SK-N-SH (cell line): ENCODE measurements at regions not wholly inside any gene's neighbourhood (a gene's known extent, or its start where the extent isn't known, plus 50 kb on each side); places are given as distances from the start of the nearest gene placed in this dataset.

Experiments
- CTCF ChIA-PET: fragments of 300-600, 350-600 bp; formaldehyde crosslinking; extraction: SDS; loops from one replicate; lab custom pipeline; 2021; lab: Yijun Ruan, JAX
- POLR2A ChIA-PET: fragments of 350-600 bp; sonication (Branson Sonifier 250); formaldehyde crosslinking; extraction: SDS; loops from one replicate; lab custom pipeline; 2020; ENCODE audit warnings: antibody characterized with exemption, inconsistent platforms; lab: Yijun Ruan, JAX
- DNase-seq: peaks from one replicate; pipeline ENCODE4 v3.0.0; 2012
- H2AFZ ChIP-seq: fragments of 200-600 bp; sonication (generic); 2 replicates; pipeline ENCODE4 v1.8.1; 2016; ENCODE audit warnings: antibody characterized with exemption, mild to moderate bottlenecking, low read depth
- H3F3A ChIP-seq: fragments of 200-600 bp; sonication (generic); replicated peaks from 2 replicates; pipeline ENCODE3; 2016; ENCODE audit warnings: antibody characterized with exemption, mild to moderate bottlenecking; ENCODE audit not compliant: insufficient read depth
- H3K27ac ChIP-seq, 2 experiments: fragments of 200-500 bp in 1 of 2; fragments of 200-600 bp in 1 of 2; sonication (Bioruptor generic) in 1 of 2; sonication (generic), shearing (Covaris generic) in 1 of 2; 2 replicates each; pipeline versions ENCODE4 v1.5.1 to v1.6.1; 2014 to 2016; ENCODE audit warnings: low read depth in 2 of 2, inconsistent platforms in 1 of 2, low read length in 1 of 2, mild to moderate bottlenecking in 1 of 2, mixed read lengths in 1 of 2
- H3K27me3 ChIP-seq: fragments of 200-600 bp; sonication (generic), shearing (Covaris generic); 2 replicates; pipeline ENCODE4 v1.6.1; 2016; ENCODE audit warnings: mixed run types; ENCODE audit not compliant: insufficient read depth
- H3K36me3 ChIP-seq, 2 experiments: fragments of 200-500 bp in 1 of 2; fragments of 200-600 bp in 1 of 2; sonication (Bioruptor generic) in 1 of 2; sonication (generic) in 1 of 2; replicated peaks in 1 of 2; 2 replicates each; pipeline versions ENCODE3 to v1.5.1; 2014 to 2016; ENCODE audit warnings: low read length in 1 of 2, mild to moderate bottlenecking in 1 of 2; ENCODE audit not compliant: insufficient read depth in 2 of 2, control insufficient read depth in 1 of 2
- H3K4me1 ChIP-seq, 2 experiments: fragments of 200-500 bp in 1 of 2; fragments of 200-600 bp in 1 of 2; sonication (Bioruptor generic) in 1 of 2; sonication (generic), shearing (Covaris generic) in 1 of 2; 2 replicates each; pipeline versions ENCODE4 v1.5.1 to v1.6.1; 2014 to 2016; ENCODE audit warnings: low read depth in 1 of 2, low read length in 1 of 2, mixed run types in 1 of 2; ENCODE audit not compliant: insufficient read depth in 2 of 2, control insufficient read depth in 1 of 2
- H3K4me2 ChIP-seq: fragments of 200-600 bp; sonication (generic), shearing (Covaris generic); 2 replicates; pipeline ENCODE4 v1.6.1; 2017; ENCODE audit warnings: mixed run types
- H3K4me3 ChIP-seq, 2 experiments: fragments of 200-500 bp in 1 of 2; fragments of 200-600 bp in 1 of 2; sonication (Bioruptor generic) in 1 of 2; sonication (generic), shearing (Covaris generic) in 1 of 2; 2 replicates each; pipeline versions ENCODE4 v1.5.1 to v1.8.1; 2014 to 2016; ENCODE audit warnings: low read depth in 2 of 2, inconsistent platforms in 1 of 2, low read length in 1 of 2, mild to moderate bottlenecking in 1 of 2, mixed read lengths in 1 of 2, moderate library complexity in 1 of 2
- H3K79me2 ChIP-seq: fragments of 200-600 bp; sonication (generic); 2 replicates; pipeline ENCODE4 v1.8.1; 2017; ENCODE audit warnings: mild to moderate bottlenecking; ENCODE audit not compliant: insufficient read depth
- H3K9ac ChIP-seq: fragments of 200-600 bp; sonication (generic); 2 replicates; pipeline ENCODE4 v1.6.1; 2017; ENCODE audit warnings: mixed run types
- H3K9me2 ChIP-seq: fragments of 200-600 bp; sonication (generic); 2 replicates; pipeline ENCODE4 v1.6.1; 2017; ENCODE audit warnings: mixed run types
- H3K9me3 ChIP-seq: fragments of 200-600 bp; sonication (generic); 2 replicates; pipeline ENCODE4 v1.6.1; 2017; ENCODE audit warnings: mixed run types, mild to moderate bottlenecking, moderate library complexity
- H4K20me1 ChIP-seq: fragments of 200-600 bp; sonication (generic); 2 replicates; pipeline ENCODE4 v1.6.1; 2017; ENCODE audit warnings: mild to moderate bottlenecking, mixed run types; ENCODE audit not compliant: insufficient read depth
- CTCF ChIP-seq: fragments of 200-600 bp; sonication (generic); IDR thresholded peaks from 2 replicates; pipeline ENCODE4 v1.6.1; 2017; ENCODE audit warnings: antibody characterized with exemption, mild to moderate bottlenecking, moderate library complexity
- EP300 ChIP-seq, 2 experiments: IDR thresholded peaks; 2 replicates each; pipeline versions ENCODE4 v1.4.0 to v1.6.1; 2012; ENCODE audit warnings: borderline replicate concordance in 1 of 2, low read depth in 1 of 2, low read length in 1 of 2
- FOSL2 ChIP-seq: IDR thresholded peaks from 2 replicates; pipeline ENCODE4 v1.4.0; 2012; ENCODE audit warnings: low read depth, mild to moderate bottlenecking, moderate library complexity, borderline replicate concordance
- GABPA ChIP-seq: IDR thresholded peaks from 2 replicates; pipeline ENCODE4 v1.4.0; 2012; ENCODE audit warnings: low read depth, mild to moderate bottlenecking
- MXI1 ChIP-seq: IDR thresholded peaks from 2 replicates; pipeline ENCODE4 v1.6.1; 2012; ENCODE audit warnings: mild to moderate bottlenecking, low read depth, low read length, improper control_type of control experiment
- POLR2AphosphoS5 ChIP-seq: IDR thresholded peaks from 2 replicates; pipeline ENCODE4 v1.6.1; 2012; ENCODE audit warnings: low read depth, low read length
- REST ChIP-seq: IDR thresholded peaks from 2 replicates; pipeline ENCODE4 v1.6.1; 2012; ENCODE audit warnings: mild to moderate bottlenecking, low read depth, low read length, moderate library complexity
- SIN3A ChIP-seq: IDR thresholded peaks from 2 replicates; pipeline ENCODE4 v1.6.1; 2012; ENCODE audit warnings: low read depth, mild to moderate bottlenecking, low read length, moderate library complexity, borderline replicate concordance
- SMC3 ChIP-seq: IDR thresholded peaks from 2 replicates; pipeline ENCODE4 v1.6.1; 2012; ENCODE audit warnings: low read depth, low read length, improper control_type of control experiment
- TAF1 ChIP-seq: IDR thresholded peaks from 2 replicates; pipeline ENCODE4 v1.6.1; 2012; ENCODE audit warnings: low read depth, mild to moderate bottlenecking, low read length, moderate library complexity, borderline replicate concordance
- TCF12 ChIP-seq: IDR thresholded peaks from 2 replicates; pipeline ENCODE4 v1.4.0; 2012
- ZBTB33 ChIP-seq: IDR thresholded peaks from 2 replicates; pipeline ENCODE4 v1.4.0; 2012; ENCODE audit warnings: low read depth, borderline replicate concordance
- WGBS: methylation state at CpG from one replicate; pipeline ENCODE4 v1.1.6; 2017; ENCODE audit warnings: low lambda C conversion rate; 5-methylcytosine and 5-hydroxymethylcytosine counted together
- TF ChIP-seq, protein P1 (sequence below): fragments of 150-350 bp; IDR thresholded peaks from 2 replicates; pipeline ENCODE4 v1.6.1; 2016; ENCODE audit warnings: mild to moderate bottlenecking, low read depth, low read length
- TF ChIP-seq, protein P2 (sequence below): IDR thresholded peaks from 2 replicates; pipeline ENCODE4 v1.4.0; 2012; ENCODE audit warnings: low read depth, borderline replicate concordance

- H3K27me3 ChIP-seq, result no peaks in the 10 kb centered on the region
- no peaks in the 10 kb centered on the region; a peak in 1 of 4 replicates for H3K4me1 ChIP-seq
- H3K9ac ChIP-seq, result no peak overlapping the region
- POLR2A ChIA-PET, result no interaction called here
- no peaks in the 10 kb centered on the region for H3K36me3 ChIP-seq
- H3K4me3 ChIP-seq, result no peak overlapping the region
- 54% methylated on average over 2 of the region's 2 CpGs for WGBS
- no peak for DNase-seq
- H3K9me3 ChIP-seq, result no peaks in the 10 kb centered on the region
- H2AFZ ChIP-seq, result no peak overlapping the region
- TF ChIP-seq ZBTB33, result no peak
- TF ChIP-seq, protein P1, sequence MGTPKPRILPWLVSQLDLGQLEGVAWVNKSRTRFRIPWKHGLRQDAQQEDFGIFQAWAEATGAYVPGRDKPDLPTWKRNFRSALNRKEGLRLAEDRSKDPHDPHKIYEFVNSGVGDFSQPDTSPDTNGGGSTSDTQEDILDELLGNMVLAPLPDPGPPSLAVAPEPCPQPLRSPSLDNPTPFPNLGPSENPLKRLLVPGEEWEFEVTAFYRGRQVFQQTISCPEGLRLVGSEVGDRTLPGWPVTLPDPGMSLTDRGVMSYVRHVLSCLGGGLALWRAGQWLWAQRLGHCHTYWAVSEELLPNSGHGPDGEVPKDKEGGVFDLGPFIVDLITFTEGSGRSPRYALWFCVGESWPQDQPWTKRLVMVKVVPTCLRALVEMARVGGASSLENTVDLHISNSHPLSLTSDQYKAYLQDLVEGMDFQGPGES, result no peak
- no peak for TF ChIP-seq POLR2AphosphoS5
- TF ChIP-seq, protein P2, sequence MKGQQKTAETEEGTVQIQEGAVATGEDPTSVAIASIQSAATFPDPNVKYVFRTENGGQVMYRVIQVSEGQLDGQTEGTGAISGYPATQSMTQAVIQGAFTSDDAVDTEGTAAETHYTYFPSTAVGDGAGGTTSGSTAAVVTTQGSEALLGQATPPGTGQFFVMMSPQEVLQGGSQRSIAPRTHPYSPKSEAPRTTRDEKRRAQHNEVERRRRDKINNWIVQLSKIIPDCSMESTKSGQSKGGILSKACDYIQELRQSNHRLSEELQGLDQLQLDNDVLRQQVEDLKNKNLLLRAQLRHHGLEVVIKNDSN, result no peak
- TF ChIP-seq FOSL2, result no peak
- TF ChIP-seq MXI1, result no peak
- TF ChIP-seq TCF12, result no peak
- H3K9me2 ChIP-seq, result no peaks in the 10 kb centered on the region
- H4K20me1 ChIP-seq, result no peaks in the 10 kb centered on the region
- CTCF ChIA-PET, result no interaction called here
- H3K4me2 ChIP-seq, result no peak overlapping the region
- H3K79me2 ChIP-seq, result no peaks in the 10 kb centered on the region
- H3K27ac ChIP-seq, result no peak overlapping the region
- H3F3A ChIP-seq, result no peaks in the 10 kb centered on the region
Observed at GRCh38 chr9:119884438-119884837, 515.2 kb upstream of the BRINP1 start.

DNA sequence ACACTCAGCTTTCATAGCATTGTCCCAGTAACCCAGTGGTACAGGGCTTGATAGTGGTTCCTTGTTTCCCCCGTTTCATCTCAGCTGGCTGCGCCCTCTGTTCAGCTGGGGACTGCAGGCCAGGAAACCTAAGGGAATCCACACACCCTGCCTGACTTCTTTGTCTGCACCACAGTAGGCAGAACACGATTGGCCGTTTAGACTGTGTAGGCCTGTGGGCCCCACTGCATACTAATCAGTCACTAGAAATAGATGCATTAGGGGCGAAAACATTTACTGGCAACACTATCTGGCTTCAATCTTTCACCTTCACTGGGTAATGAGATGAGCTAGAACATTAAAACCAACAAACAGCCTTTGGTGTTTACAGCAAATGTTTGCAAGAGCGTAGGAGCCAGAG lies 512.7 kb upstream of the BRINP1 start:
- no peak overlapping the region for H3K4me3 ChIP-seq
- TF ChIP-seq GABPA, result no peak
- TF ChIP-seq CTCF, result no peak
- no peak for TF ChIP-seq EP300 (IDR thresholded peaks at IDR 0.05; ENCODE audit: borderline replicate concordance in 1 of 2, low read depth in 1 of 2, low read length in 1 of 2)
- no peak for TF ChIP-seq SMC3
- TF ChIP-seq POLR2AphosphoS5, result no peak
- TF ChIP-seq TAF1, result no peak
- no peak for TF ChIP-seq REST
- no peak for TF ChIP-seq SIN3A
- H3K27me3 ChIP-seq, result no peaks in the 10 kb centered on the region
- no peaks in the 10 kb centered on the region for H3K79me2 ChIP-seq
- H3K4me1 ChIP-seq, result no peaks in the 10 kb centered on the region; a peak in 1 of 4 replicates
- 28% methylated on average over 6 of the region's 6 CpGs for WGBS
- H3K36me3 ChIP-seq, result no peaks in the 10 kb centered on the region
- no peak for DNase-seq
- ChIA-PET CTCF (interaction anchor here (0.7 kb wide), 1 partner anchor 25 kb away, joined by 3 read pairs; no protein-coding TSS in a partner anchor), POLR2A (no interaction called here)
- no peak overlapping the region for H3K9ac ChIP-seq
- no peaks in the 10 kb centered on the region for H4K20me1 ChIP-seq
- H3K27ac ChIP-seq, result no peak overlapping the region
- H3K4me2 ChIP-seq, result no peak overlapping the region
- H3K9me2 ChIP-seq, result no peaks in the 10 kb centered on the region
- H3F3A ChIP-seq, result no peaks in the 10 kb centered on the region
- H2AFZ ChIP-seq, result no peak overlapping the region
- H3K9me3 ChIP-seq, result no peaks in the 10 kb centered on the region
